Suppressor macrophage (primary cell): ENCODE measurements at regions not wholly inside any gene's neighbourhood (a gene's known extent, or its start where the extent isn't known, plus 50 kb on each side); places are given as distances from the start of the nearest gene placed in this dataset.
A peak's percentile ranks its signal among the peaks of the same experiment; 100 is the strongest.

ENCODE experiments used
- DNase-seq, 4 experiments: peaks; one replicate each; pipeline ENCODE4 v3.0.0-alpha.2; 2020 to 2022

DNA sequence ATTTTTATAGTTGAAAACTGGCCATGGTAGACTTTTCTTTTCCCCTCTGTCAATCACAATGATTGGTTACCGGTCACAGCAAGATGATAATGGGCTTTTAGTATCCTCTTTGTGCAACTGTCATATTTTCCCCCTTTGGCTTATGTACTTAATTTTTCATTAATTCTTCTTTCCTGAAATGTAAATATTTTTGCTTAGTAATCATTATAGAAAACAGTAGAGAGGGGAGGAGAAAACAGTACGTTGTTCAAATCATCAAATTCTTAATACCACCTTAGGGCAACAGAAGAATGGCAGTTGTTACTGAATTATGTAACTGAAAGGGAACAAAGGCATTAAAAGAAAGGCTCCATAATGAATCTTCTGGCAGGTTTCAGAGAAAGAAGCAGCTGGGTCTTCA, 699.0 kb downstream of the METTL4 start:
- DNase-seq: no peak

DNA sequence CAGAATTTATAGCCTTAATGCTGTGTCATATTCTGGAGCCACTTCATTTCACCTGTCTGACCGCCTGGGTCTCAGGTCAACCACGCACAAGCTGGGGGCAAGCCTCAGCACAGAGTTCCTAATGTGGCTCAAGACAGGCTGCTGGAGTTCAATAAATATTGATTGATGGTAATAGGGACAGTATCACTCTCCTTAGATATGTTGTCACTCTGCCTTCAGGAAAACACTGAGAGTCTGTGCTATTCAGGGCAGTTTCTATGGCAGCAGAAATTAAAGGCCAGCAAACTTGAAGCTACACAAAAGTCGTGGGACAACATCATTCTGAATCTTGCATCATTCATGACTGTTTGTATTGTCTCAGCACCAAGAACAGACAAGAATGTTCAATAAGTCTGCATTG, 696.1 kb downstream of the METTL4 start:
- no peak for DNase-seq

- DNase-seq: no peak
Observed at GRCh38 chr18:1884623-1885022, 686.7 kb downstream of the METTL4 start.

GRCh38 chr18:1891641-1892040, 679.7 kb downstream of the METTL4 start:
- no peak for DNase-seq

DNA sequence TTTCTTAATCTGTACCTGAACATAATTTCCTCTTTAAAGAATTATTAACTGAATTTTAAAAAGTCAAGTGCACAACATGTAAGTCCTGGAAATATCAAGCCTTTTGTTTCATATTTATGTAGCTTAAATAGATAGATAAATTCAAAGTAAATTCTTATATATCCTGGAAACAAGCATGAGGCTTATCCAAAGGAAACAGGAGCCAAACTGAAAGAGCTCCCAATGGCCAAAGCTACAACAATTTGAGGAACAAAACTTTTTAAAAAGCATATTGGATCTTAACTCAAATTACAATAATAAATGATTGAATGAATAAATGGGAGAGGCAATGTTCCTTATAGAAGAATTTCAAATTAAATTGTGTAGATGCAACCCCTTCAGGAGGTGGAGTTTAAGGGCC, 679.1 kb downstream of the METTL4 start:
- DNase-seq: no peak

DNA sequence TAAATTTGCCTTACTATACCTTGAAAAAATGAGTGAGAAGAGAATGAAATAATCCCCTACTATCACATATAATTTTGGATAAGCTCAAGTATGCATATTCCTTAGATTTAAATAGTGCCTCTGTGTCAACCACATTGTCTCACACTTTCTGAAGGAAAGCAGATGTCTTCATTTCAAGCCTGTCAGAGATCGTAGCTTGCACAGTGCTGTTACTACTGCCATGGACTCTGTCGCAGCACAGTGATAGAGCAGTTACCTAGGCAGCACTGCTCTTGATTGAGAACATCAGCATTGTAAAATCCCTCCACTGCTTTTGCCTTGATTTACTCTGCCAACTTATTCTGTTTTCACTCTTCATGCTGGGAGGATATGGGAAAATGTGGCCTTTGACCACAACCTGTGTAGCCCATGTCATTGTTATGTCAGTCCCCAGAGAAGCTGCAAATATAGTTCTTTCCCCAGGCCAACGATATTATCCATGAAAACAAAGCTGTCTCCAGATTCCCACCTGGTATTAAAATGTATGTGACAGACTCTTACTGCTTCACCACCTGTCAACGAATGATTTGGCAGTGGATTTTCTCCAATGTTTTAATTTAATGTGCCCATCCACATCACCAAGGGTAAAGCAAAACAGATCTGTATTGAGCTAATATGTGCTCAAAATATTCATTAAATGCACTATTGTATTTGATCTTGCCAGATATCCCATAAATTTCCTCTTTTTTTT, 675.7 kb downstream of the METTL4 start:
- DNase-seq: no peak

GRCh38 chr18:1906421-1906820, 664.9 kb downstream of the METTL4 start:
- DNase-seq: no peak

DNA sequence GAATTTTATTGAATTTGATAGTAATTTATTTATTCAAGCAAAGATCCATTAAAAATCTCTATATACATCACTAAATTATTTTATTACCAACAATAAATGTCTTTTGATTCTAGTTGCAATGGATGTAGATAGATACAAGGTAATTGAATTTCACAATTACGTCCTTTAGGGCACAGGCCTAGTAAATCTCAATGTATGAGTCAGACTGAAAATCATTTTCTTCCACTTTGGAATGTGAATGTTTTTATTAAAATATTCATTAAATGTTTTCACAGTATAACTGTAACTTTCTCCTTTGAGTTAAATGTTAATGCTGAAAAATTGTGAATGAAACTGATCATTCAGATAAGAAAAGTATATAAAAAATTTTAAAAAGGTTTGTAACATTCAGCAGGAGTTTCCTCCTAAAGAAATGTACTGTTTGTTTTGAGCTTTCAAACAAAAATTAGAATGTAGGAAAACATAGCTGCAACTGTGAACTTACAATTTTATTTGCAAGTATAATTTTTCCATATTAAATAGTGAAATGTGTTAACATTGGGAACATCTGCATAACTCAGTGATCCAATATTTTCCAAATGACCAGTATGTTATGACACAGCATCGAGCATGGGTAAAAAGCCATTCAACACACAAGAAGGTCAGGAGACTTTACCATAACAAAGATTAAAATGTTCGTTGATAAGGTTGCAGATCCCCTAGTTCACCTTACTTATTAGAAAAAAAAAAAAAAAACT, 663.7 kb downstream of the METTL4 start:
- DNase-seq: no peak

DNA sequence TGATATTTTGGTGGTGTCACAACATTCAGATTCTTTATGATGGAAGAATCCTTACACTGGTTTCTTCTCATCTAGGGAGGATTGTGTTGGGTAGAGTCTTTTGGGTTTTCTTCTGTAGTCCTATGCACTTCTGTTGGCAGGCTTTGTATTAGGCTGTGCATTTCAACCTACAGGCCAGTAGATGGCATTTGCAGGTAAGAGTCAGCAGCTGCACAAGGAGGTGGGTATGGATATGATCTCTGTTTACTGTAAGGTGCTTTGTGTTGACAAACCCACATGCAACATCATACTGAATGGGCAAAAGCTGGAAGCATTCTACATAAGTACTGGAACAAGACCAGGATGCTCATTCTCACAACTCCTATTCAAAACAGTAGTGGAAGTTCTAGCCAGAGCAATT, 656.8 kb downstream of the METTL4 start:
- DNase-seq: no peak

DNA sequence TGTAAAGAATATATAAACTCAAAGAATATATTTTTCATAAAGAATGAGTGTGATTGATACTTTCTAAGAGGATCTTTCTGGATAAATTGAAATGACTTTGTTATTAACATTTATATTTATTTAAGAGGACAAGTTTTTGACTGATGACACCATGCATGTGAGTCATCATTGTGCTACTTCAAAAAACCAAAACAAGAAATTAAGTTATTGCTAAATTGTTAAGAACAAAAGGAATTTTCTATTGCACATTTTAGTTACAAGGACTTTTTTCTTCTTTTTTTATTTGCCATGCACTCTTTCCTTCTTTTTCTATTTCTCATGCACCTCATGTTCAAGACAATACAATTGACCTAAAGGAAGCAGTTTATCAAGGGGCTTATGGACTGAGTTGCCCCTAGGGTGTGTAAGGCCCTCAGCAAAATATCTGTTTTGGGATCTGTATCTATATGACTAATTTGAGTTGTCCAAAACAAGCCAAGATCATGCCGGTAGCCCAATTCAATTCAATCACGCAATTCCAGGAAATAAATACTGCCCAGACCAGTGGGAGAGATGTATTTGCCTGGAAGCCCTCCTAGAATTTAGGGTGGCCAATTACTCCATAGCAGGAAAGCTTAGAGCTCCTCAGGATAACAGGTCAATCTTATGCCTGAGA, 654.3 kb downstream of the METTL4 start:
- DNase-seq: no peak

DNA sequence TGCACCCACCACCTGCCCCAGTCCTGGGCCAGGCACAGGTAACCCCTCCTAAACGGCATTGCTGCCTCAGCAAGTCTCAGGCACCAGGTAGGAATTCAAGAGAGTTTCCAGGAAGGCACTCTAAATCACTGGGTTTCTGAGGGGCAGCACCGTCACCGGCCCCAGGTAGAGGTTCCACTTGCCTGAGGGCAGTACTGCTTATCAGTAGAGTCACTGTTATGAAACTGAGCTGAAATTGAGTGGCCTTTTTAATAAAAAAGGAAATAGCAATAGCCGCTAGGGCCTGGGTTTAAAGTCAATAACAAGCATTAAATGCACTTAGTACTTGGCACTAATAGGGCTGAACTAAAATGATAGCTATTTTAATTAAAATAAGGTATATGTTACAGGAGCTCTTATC, 653.7 kb downstream of the METTL4 start:
- DNase-seq: no peak

GRCh38 chr18:1922066-1922465, 649.2 kb downstream of the METTL4 start:
- no peak for DNase-seq

DNA sequence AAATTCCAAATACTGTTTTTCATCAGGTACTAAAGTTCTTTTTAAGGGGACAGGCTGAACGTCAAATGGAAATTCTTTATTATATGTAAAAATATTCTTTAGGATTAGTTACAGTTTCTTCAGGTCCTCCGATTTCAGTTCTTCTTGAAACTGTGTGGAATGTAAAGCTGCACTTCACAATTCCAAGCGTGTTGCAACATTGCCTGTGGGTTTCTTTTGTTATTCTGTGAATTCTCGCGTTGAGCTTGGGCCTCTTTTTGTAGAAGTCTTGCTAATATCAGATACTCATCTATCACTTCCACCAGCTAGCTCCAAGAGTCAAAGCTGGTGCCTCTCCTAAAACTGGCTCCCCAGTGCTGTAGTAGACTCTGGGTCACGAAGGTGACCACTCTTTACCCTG, 642.6 kb downstream of the METTL4 start:
- no peak for DNase-seq

DNA sequence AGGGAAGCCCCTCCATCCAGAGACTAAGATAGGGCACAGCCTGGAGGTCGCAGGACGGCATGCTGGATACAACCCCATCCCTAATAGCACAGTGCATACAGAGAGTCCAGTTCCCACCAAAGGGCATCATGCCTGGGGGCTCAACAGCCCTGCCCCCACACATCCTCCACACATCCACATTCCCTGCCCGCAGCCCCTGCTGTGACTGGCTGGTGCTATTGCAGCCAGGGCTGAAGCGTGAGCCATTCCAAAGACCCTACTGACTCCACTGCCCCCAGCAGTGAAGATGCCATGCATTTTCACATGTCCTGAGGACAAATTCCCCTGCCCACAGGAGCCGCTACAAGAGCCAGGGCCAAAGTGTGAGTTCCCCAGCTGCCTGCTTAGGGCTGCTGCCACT, 641.6 kb downstream of the METTL4 start:
- DNase-seq: no peak

DNA sequence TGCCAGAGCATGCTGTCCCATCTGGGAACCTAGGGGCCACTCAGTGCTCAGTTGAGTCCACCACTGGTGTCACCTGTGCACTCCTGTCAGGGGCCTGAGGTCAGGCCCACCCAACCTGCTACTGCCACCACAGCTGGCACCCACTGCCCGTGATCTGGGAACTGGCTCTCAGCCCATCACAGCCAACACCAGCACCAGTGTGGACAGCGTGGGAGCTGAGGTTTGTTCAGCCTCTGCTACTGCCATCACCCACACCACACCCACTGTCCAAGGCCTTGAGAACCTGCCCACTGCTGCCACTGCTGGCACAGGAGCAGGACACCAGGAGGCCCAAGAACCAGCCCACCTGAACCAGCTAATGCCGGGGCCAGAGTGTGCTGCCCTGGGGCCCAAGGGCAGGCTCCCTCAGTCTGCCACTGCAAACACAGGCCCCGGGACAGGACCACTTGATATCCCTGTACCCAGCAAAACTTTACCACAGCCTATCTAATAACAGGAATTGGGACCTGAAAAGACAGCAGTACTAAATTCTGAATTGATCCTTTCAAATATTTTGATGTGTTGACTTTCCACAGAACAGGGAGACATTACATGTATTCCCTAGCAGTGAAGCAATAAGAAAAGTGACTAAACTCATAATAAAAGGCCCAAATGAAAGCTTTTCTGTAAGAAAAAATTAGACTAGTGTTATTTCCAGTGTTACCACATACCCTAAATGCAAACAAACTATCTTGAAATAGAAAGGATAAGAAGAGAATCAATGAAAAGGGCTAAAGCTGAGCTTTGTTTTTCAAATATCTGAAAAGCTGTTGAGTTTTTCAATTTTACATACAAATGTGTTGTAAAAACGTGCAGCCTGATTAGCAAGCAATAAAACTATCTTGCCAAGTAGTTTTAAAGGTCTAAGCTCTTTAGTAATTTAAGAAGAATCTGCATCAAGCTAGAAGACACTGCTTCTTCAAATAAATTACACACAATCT, 640.7 kb downstream of the METTL4 start:
- DNase-seq: no peak

DNA sequence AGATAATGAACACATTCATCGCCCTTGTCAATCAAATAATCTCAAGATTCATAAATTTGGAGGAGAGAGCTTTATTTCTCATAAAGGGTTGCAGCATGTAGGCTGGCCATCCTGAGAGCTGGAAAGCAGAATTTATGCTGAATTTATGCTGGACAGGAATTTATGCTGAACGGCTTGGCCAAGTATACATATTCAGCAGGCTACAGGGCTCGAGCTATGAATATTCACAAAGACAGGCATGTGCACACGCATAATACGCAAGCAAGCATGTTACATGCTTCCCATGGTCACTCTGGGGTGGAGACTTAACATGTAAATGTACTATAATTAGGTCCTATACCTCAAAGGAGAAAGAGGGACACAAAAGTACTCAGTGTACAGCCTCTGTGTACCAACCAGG, 618.8 kb downstream of the METTL4 start:
- no peak for DNase-seq

DNA sequence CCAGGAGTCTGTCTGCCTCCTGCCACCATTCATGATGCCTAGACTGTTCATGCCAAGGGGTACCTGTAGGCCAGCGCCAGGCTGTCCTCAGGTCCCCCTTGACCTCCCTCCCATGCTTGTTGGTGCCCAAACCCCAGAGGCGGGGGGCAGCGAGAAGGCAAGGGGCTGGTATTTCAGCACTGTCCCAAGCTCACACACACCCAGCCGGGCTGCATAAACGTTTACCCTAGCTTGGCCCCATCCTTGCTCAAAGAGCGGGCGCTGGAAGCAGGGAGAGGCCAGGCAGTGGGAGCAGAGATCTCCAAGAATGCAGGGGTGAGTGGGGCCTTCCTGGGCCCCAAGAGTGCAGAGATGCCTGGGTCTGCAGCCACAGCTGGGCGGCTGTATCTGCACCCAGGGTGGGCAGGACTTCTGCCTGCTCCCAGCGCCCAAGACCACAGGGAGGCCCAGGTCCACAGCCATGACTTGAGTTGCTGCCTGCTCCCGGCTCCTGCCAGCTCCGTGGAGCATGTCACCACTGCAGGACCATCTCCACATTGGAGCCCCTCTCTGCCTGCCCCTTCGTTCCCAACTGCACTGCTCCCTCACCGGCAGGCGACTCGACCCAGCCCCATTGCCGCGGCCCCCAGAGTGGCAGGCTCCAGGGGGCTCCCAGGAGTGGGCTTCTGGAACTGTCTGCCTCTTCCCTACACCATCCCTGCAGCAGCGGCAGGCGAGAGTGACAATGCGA, 616.6 kb downstream of the METTL4 start:
- DNase-seq: no peak

GRCh38 chr18:1958798-1959197, 612.5 kb downstream of the METTL4 start:
- DNase-seq: no peak

- peak in 1 of 4 experiments; percentile 2 for DNase-seq
Observed at GRCh38 chr18:1965016-1965415, 606.3 kb downstream of the METTL4 start.

GRCh38 chr18:1965541-1965940, 605.8 kb downstream of the METTL4 start:
- no peak for DNase-seq

DNA sequence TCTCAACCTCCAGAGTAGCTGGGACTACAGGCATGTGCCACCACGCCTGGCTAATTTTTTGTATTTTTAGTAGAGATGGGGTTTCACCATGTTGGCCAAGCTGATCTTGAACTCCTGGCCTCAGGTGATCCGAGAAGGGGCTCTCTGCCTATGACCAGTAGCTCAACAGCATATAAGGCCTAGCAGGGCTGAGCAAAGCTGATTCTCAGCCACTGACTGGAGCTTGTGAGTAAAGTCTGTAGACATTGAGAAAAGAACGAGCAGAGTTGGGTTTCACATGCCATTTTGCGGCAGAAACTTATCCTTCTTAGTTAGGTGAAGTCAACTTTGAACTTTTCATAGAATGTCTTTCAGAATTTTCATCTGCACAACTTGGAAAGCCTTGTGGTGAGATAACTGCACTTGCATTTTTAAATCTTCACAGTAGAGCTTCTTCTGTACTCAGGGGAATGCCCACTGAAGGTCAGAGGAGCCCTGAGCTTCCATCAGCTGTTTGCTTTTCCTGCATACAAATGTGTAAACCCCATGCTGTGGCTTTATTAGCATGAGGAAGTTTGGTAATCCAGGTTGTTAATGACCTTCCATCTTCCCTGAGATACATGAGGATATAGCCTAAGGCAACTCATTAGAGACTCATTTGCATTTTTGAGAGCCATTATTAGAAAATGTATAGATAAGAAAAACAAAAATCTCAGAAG, 602.4 kb downstream of the METTL4 start:
- no peak for DNase-seq
